ENCODE measurements at regions not wholly inside any gene's neighbourhood (a gene's known extent, or its start where the extent isn't known, plus 50 kb on each side); places are given as distances from the start of the nearest gene placed in this dataset.

GRCh38 chr14:56055511-56055910, 62.7 kb upstream of the PELI2 start:
- no TSS peak for BruUV-seq (replicated peaks)
- ChIA-PET CTCF (no interaction called here), POLR2A (ENCODE audit: low non-redundant PET) (no interaction called here)
- TF ChIP-seq EZH2 (IDR thresholded peaks at IDR 0.05; ENCODE audit: borderline replicate concordance, low read depth, low read length, poor library complexity, severe bottlenecking) (no peak), CTCF (conservative IDR thresholded peaks at IDR 0.05; ENCODE audit: low read depth, low read length) (no peak)
- Histone ChIP-seq H3K4me3 (ENCODE audit: low read depth, low read length, poor library complexity, severe bottlenecking) (no peak overlapping the region), H3K9me3 (ENCODE audit: low read depth, low read length, poor library complexity, severe bottlenecking) (no peaks in the 10 kb centered on the region), H3K27me3 (replicated peaks; ENCODE audit: insufficient read depth, low read depth, low read length, poor library complexity) (peaks cover 6% of the 10 kb centered on the region), H3K27ac (ENCODE audit: low read depth, low read length, poor library complexity, severe bottlenecking) (no peak overlapping the region), H3K4me1 (ENCODE audit: insufficient read depth, low read length, poor library complexity, severe bottlenecking) (no peaks in the 10 kb centered on the region), H3K36me3 (ENCODE audit: insufficient read depth, low read length, poor library complexity, severe bottlenecking) (no peaks in the 10 kb centered on the region)
- intact Hi-C loops (cut with micrococcal nuclease; ENCODE audit: unreplicated experiment): no loop called here
- no peak for DNase-seq (ENCODE audit: low spot score)

GRCh38 chr14:56056031-56056430, 62.2 kb upstream of the PELI2 start:
- no peak for TF ChIP-seq EZH2 (IDR thresholded peaks at IDR 0.05; ENCODE audit: borderline replicate concordance, low read depth, low read length, poor library complexity, severe bottlenecking)
- no peak for TF ChIP-seq CTCF (conservative IDR thresholded peaks at IDR 0.05; ENCODE audit: low read depth, low read length)
- no peaks in the 10 kb centered on the region for H3K9me3 ChIP-seq (ENCODE audit: low read depth, low read length, poor library complexity, severe bottlenecking)
- POLR2A ChIA-PET (ENCODE audit: low non-redundant PET): no interaction called here
- peaks cover 6% of the 10 kb centered on the region for H3K27me3 ChIP-seq (replicated peaks; ENCODE audit: insufficient read depth, low read depth, low read length, poor library complexity)
- H3K27ac ChIP-seq (ENCODE audit: low read depth, low read length, poor library complexity, severe bottlenecking): no peak overlapping the region
- no peaks in the 10 kb centered on the region for H3K4me1 ChIP-seq (ENCODE audit: insufficient read depth, low read length, poor library complexity, severe bottlenecking)
- no peak overlapping the region for H3K4me3 ChIP-seq (ENCODE audit: low read depth, low read length, poor library complexity, severe bottlenecking)
- CTCF ChIA-PET: no interaction called here
- BruUV-seq (replicated peaks): no TSS peak
- no peaks in the 10 kb centered on the region for H3K36me3 ChIP-seq (ENCODE audit: insufficient read depth, low read length, poor library complexity, severe bottlenecking)
- intact Hi-C loops (cut with micrococcal nuclease; ENCODE audit: unreplicated experiment): no loop called here
- no peak for DNase-seq (ENCODE audit: low spot score)

GRCh38 chr14:56057071-56057741, 61.0 kb upstream of the PELI2 start:
- Histone ChIP-seq H3K4me1 (ENCODE audit: insufficient read depth, low read length, poor library complexity, severe bottlenecking) (no peaks in the 10 kb centered on the region), H3K27ac (ENCODE audit: low read depth, low read length, poor library complexity, severe bottlenecking) (no peak overlapping the region), H3K4me3 (ENCODE audit: low read depth, low read length, poor library complexity, severe bottlenecking) (no peak overlapping the region), H3K9me3 (ENCODE audit: low read depth, low read length, poor library complexity, severe bottlenecking) (no peaks in the 10 kb centered on the region), H3K27me3 (replicated peaks; ENCODE audit: insufficient read depth, low read depth, low read length, poor library complexity) (peaks cover 6% of the 10 kb centered on the region), H3K36me3 (ENCODE audit: insufficient read depth, low read length, poor library complexity, severe bottlenecking) (no peaks in the 10 kb centered on the region)
- ChIA-PET CTCF (no interaction called here), POLR2A (ENCODE audit: low non-redundant PET) (no interaction called here)
- no peak for DNase-seq (ENCODE audit: low spot score)
- intact Hi-C loops (cut with micrococcal nuclease; ENCODE audit: unreplicated experiment): no loop called here
- TF ChIP-seq CTCF (conservative IDR thresholded peaks at IDR 0.05; ENCODE audit: low read depth, low read length): no peak
- no peak for TF ChIP-seq EZH2 (IDR thresholded peaks at IDR 0.05; ENCODE audit: borderline replicate concordance, low read depth, low read length, poor library complexity, severe bottlenecking)
- no TSS peak for BruUV-seq (replicated peaks)
